GM12891 (cell line): ENCODE measurements at regions not wholly inside any gene's neighbourhood (a gene's known extent, or its start where the extent isn't known, plus 50 kb on each side); places are given as distances from the start of the nearest gene placed in this dataset.

Source experiments
- POLR2A ChIP-seq: IDR thresholded peaks from 2 replicates; pipeline ENCODE4 v1.6.1; 2011; ENCODE audit warnings: low read depth, low read length, control low read depth
- POLR2AphosphoS5 ChIP-seq: IDR thresholded peaks from 2 replicates; pipeline ENCODE4 v1.6.1; 2011; ENCODE audit warnings: low read depth, low read length, control low read depth

DNA sequence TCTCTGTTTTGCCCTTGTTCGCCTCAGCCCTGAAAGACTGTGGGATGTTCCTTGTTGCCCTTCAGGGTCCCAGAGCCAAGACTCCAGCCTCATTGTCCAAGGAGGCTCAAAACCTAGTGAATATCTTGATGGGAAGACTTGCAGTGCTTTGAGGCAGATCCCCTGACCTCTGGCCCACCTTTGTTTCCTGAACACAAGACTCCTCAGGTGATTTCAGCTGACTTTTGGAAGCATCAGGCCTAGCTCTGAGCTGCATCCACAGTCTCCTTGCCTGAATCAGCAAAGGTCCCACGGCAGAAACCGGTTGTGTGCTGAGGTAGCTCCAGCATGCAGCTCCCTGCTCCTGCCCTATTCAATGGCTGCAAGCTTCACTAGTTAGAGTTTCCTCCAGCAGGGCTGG lies 159.3 kb upstream of the B3GAT1 start:
- no peak for TF ChIP-seq POLR2A
- TF ChIP-seq POLR2AphosphoS5 = no peak
